HG03060 (cell line): ENCODE measurements at regions not wholly inside any gene's neighbourhood (a gene's known extent, or its start where the extent isn't known, plus 50 kb on each side); places are given as distances from the start of the nearest gene placed in this dataset.

ENCODE experiments used
- ATAC-seq: cut with Tn5 transposase; IDR thresholded peaks from one replicate; pipeline ENCODE4 v1.9.1; 2021; ENCODE audit warnings: low read depth, moderate number of reproducible peaks; ENCODE audit not compliant: unreplicated experiment

GRCh38 chr4:62324215-62324614 lies 1124.1 kb downstream of the ADGRL3 start:
- no peak for ATAC-seq

DNA sequence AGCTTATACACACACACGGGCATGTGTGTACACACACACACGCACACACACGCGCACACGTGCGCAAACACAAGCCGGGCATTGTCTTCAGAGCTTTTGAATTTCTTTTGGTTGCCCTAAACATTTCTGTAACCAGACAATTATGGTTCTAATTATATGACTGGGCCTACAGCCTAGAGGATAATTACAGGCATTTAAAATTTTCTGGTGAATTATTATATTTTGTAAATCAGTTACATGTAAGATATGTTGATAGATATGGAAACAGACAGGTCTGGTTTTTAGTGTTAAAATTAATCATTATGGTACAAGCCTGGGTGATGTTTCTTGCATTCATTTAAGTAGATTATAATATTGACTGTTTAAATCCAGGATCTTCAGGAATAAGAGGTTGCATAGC lies 1120.5 kb downstream of the ADGRL3 start:
- no peak for ATAC-seq

DNA sequence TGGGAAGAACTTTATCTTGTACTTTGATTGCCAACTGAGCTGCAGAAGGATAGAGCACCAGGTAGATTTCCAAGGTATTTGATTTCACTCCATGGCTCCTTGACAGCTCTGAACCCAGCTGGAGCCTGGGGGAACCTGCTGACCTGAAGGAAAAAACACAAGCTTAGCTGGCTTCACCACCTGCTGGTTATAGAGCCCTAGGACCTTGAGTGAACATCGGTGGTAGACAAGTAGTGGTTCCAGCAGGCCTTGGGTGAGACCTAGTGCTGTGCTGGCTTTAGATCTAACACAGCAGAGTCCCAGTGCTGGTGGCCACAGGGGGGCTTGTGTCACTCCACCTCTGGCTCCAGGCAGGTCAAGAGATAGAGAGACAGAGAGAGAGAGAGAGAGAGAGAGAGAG lies 1102.6 kb downstream of the ADGRL3 start:
- no peak for ATAC-seq

DNA sequence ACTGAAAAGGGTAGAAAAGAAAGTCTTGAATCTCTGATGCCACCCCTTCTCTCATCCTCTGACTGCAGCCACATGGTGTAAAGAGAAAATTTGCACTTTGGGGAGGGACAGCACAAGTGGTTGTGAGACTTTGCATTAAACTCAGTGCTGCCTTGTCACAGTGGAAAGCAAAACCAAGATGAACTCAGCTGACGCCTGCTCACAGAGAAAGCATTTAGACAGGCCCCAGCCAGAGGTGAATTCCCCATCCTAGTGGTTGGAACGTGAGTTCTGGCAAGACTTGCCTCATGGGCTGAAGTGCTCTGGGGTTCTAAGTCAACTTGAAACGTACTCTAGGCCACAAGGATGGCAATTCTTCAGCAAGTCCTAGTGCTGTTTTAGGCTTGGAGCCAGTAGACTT lies 1101.4 kb downstream of the ADGRL3 start:
- ATAC-seq = no peak

DNA sequence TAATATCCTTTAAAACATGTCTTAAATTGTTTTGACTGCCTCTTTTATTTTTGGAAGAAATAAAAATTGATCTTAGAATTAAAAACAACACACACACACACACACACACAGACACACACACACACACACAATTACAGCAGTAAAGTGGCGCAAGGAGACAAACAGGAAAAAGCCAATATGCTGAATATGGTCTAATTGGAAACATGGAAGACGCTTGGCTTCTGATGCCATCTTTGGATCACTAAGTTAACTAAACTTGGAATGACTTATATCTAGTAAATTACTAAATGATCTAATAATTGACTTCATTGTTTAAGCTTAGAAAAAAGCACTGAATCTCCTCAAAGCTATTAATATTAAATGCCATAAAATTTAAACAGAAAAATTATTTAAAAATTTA lies 1093.4 kb downstream of the ADGRL3 start:
- ATAC-seq = no peak

DNA sequence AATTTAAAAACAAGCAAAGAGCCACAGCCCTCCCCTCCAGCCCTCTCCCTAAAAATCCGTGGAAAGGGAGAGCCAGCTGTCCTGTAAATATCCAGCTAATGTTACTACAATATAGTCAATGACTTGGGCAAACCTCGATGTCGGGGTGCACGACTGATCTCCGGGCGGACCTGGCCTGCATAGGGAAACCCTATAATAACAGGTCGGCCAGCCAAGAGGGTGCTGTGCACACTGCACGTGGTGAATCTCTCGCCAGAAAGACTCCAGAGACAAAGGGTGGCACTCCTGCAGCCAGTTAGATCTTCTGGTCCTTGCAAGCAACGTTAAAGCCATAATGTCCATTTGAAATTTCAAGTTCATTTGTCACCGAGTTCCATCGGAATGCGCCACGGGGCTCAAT lies 1092.8 kb downstream of the ADGRL3 start:
- ATAC-seq = no peak

- ATAC-seq = no peak
Observed at GRCh38 chr4:62288808-62289541, 1088.8 kb downstream of the ADGRL3 start.

GRCh38 chr4:62285026-62285425 lies 1084.9 kb downstream of the ADGRL3 start:
- no peak for ATAC-seq

GRCh38 chr4:62279689-62280088 lies 1079.6 kb downstream of the ADGRL3 start:
- ATAC-seq = no peak

DNA sequence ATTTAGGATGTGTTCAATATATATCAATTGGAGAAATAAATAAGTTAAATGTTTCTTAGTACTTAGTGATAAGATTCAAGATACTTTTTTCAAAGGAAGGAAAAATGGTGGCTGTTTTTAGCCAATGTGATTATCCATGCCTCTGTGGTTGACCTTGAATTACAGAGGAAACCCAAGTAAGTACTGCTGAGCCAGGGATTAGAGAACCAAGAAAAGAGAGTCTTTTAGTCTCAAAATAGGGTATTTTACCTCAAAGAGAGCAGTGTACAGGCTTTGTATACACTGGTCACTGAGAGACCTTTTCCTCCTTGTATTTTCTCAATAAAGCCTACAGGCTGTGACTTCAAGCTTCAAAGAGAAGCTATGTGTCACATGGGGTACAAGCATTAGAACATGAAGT lies 1075.3 kb downstream of the ADGRL3 start:
- ATAC-seq = no peak

DNA sequence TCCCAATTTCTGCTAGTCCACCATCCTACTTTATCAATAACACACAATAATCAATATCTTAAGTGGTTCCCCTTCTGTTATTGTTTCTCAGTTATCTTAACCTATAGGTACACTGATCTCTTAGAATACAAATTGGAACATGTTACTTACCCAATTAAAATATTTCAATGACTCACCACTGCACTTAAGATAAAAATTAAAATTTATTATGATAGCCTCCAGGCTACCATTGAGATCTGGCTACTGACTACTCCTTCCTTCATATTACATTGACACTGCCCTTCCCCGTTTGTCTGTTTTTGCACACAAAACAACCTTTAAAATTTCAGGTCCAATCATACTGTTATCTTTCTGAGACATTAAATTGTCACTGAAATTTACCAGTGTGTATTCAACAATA lies 1074.7 kb downstream of the ADGRL3 start:
- no peak for ATAC-seq

DNA sequence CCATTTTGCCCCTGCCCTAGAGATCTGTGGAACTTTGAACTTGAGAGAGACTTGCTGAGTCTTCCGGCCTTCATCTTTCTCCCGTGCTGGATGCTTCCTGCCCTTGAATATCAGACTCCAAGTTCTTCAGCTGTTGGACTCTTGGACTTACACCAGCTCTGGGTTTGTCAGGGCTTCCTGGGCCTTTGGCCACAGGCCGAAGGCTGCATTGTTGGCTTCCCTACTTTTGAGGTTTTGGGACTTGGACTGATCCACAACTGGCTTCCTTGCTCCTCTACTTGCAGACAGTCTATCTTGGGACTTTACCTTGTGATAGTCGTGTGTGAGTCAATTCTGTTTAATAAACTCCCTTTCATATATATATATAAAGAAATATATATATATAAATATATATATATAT lies 1071.0 kb downstream of the ADGRL3 start:
- no peak for ATAC-seq

GRCh38 chr4:62269918-62270317 lies 1069.8 kb downstream of the ADGRL3 start:
- no peak for ATAC-seq

DNA sequence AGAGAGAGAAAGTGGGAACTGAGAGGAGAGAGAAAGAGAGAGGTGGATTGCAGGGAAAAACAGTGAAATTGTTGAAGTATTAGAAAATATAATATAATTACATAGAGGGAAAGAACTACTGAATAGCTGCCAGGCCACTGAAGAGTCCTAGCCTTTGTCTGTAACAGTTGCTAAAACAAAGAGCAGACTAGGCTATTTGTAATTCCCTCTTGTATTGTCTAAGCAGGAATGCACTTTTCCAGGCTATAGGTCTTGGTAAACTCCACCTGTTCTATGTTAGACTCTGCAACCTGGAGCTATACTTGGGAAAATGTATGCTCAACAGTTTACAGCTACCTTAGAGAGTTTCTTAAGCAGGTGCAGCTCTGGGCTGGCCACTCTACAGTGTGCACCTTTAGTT lies 1063.3 kb downstream of the ADGRL3 start:
- ATAC-seq = no peak

DNA sequence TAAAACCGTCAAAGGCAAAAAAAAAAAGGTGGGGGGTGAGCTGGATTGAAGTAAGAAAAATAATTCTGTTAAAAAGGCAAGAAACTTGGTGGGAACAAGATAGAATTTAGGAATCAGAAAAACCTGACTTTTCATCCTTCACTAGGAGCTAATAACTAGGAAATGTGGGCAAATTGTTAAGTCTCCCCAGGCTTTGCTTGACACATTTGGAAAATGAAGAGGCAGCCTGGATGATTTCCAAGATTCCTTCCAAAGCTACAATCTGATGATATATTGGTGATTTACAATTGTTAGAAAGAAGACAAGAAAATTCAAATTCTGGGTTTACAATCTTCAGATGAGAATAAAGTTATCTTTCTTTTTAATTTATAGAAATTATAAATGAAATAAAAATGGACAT lies 1062.5 kb downstream of the ADGRL3 start:
- no peak for ATAC-seq

DNA sequence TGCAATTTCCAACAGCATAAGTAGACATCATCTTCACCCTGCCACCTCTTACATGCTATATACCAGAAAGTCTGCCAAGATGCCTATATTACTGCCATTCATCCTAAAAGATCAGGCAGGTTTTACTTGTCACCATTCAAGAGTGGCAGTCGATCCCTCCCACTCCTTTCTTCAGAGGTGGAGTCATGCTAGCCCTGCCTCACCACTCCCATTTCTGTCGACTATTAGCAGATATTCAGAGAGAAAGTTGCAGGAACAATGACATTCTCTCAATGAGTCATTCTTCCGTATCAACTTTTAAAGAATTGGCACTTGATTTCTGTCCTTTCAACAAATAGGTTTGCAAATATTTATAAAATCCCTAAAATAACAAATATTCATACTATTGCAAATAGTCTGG lies 1060.1 kb downstream of the ADGRL3 start:
- ATAC-seq = no peak

DNA sequence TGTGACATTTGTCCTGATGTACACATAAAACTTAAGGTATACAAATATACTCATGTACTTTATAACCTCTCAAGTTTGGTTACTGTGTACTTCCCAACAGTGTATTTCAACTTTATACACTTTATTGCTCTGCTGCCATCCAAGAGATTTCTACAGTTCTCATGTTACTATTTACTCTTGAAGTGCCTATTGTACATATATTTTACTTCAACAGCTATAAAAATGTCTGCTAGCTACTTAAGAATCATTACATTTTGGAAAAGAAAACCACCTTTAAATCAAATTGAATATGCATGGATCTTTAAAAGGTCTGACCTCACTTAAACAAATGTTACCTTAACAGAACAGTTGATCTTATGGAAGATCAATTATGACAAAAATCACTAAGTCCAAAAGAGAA lies 1056.4 kb downstream of the ADGRL3 start:
- no peak for ATAC-seq

GRCh38 chr4:62252728-62253127 lies 1052.6 kb downstream of the ADGRL3 start:
- no peak for ATAC-seq

DNA sequence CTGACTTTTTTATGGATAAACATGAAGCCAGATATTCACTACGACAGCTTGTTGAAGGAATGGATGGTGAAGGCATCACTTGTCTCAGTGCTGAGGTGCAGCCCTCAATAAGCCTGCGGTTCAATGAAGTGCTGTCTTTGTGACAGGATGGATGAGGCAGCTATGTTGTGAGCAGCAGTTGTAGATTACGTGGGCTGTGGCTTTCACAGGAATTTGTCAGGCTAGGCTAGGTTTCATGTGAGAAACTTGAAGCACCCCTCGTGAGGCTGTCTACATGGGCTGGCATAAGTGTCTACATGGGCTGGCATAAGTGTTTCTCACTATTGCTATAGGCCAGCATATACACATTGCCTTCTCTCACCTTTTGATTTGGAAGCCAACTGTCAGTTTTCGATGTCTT lies 1050.0 kb downstream of the ADGRL3 start:
- ATAC-seq = no peak

- no peak for ATAC-seq
Observed at GRCh38 chr4:62243895-62244294, 1043.8 kb downstream of the ADGRL3 start.

DNA sequence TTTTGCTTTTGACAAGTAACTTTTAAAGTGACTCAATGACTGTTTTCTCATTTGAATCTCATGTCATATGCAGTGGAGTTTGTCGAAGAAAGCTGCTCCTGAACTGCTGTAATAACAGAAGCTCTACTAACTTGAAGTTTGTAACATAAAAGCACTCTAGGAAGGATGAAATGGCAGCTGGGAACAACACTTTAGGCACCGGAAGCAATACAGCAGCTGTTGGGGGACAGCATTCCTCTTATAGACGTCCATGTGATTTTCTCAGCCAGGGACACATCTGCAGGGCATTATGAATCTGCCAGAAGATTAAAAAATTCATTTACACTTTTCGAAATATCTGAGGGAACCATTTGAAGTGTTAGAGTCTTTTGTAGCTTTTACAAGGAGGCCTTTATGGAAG lies 1035.8 kb downstream of the ADGRL3 start:
- no peak for ATAC-seq

DNA sequence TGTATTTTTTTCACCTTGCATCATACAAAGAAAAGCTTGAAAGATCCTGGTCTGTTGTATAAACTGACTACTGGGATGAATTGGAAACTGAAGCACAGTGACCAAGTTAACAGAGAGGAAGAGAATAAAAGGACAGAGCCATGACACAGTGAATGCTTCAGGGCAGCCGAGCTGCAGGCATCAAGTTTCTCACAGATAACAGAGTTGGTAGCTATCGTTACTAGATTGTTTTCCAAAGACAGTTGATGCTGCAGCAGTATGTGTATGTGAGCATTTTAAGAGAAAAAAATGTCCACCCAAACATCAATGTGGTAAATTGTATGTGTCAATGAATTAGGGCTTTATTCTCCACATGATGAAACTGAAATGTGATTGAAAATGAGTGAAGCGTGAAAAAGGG lies 1032.7 kb downstream of the ADGRL3 start:
- no peak for ATAC-seq

DNA sequence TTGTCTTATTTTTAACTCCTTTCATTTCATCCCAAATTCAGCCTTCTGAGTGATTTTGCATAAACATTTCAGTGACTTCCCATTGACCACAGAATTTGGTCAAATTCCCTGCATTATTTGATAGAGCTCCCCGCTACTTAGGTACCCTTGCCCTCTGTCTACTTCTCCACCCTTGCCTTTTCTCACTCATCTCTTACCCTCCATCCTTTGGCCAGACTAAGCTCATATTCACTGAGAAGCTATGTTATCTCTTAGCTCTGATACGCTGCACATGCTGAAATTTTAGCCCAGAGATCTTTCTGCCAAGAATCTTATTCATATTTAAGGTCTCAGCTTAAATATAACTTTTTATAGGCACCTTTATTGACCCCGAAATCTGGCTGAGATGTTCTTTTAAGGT lies 1031.9 kb downstream of the ADGRL3 start:
- ATAC-seq = no peak
